ENCODE measurements at regions not wholly inside any gene's neighbourhood (a gene's known extent, or its start where the extent isn't known, plus 50 kb on each side); places are given as distances from the start of the nearest gene placed in this dataset.
"Not testable (repeated sequence)": the region's sequence is repeated elsewhere in the genome, so short reads cannot be mapped to it uniquely, and the experiment has no call there.

DNA sequence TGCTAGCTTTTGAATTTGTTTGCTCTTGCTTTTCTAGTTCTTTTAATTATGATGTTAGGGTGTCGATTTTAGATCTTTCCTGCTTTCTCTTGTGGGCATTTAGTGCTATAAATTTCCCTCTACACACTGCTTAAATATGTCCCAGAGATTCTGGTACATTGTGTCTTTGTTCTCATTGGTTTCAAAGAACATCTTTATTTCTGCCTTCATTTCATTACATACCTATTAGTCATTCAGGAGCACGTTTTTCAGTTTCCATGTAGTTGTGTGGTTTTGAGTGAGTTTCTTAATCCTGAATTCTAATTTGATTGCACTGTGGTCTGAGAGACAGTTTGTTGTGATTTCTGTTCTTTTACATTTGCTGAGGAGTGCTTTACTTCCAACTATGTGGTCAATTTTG lies 51.2 kb upstream of the MB21D2 start:
- not testable (repeated sequence) for DNase-seq

DNA sequence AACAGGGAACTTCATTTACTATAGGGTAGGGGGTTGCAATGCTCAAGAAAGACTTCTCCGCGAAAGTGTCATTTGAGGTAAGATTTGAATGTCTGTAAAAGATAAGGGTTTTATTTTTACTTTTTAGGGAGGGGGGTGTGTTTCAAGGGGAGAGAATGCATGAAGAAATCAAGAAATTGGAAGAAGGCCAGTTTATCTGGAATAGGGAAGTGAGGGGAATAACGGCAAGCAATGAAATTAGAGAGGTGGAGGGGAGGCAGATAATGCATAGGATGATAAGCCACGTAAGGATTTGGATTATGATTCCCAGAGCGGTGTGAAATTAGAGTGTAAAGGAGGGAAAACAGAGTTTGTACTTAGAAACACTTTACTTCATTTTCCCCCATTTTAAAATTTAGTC lies 63.0 kb upstream of the MB21D2 start:
- no peak for DNase-seq

DNA sequence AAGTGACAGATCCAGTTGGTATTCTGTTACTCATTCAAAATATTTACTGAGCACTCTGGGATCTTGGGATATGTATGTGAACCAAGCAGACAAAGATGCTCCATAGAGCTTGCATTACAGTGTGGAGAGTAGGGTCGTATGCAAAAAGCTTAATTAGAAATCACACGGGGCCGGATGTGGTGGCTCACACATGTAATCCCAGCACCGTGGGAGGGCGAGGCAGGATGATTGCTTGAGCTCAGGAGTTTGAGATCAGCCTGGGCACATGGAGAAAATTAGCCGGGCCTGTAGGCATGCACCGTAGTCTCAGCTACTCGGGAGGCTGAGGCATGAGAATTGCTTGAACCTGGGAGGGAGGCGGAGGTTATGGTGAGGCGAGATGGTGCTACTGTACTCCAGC lies 68.7 kb upstream of the MB21D2 start:
- no peak for DNase-seq

DNA sequence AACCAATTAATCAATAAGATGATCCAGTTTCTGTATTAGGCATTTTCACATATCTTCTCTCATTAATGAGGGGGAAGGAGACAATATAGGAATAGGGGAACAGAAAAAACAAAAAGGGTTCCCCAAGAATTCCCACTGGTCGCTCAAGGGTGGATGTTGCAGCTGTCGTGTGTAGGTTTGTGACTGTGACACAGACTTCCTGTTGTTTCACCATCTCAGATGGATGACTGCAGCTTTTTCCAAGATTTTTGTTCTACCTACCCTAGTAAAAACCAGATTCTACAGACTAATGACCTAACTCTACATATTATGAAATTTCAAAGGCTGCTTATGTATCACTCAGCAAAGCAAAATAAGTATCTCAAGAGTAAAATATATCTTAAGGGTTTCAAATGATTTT lies 73.7 kb upstream of the MB21D2 start:
- DNase-seq = no peak

DNA sequence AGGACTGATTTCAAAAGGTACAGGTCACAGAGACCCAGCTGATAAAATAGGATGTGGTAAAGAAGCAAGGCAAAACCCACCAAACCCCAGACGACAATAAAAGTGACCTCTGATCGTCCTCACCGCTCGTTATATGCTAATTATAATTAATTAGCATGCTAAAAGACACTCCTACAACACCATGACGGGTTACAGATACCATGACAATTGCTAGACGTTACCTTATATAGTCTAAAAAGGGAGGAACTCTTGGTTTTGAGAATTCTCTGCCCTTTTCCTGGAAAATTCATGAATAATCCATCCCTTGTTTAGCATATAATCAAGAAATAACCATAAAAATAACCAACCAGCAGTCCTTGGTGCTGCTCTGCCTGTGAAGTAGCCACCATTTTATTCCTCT lies 74.7 kb upstream of the MB21D2 start:
- DNase-seq = no peak

DNA sequence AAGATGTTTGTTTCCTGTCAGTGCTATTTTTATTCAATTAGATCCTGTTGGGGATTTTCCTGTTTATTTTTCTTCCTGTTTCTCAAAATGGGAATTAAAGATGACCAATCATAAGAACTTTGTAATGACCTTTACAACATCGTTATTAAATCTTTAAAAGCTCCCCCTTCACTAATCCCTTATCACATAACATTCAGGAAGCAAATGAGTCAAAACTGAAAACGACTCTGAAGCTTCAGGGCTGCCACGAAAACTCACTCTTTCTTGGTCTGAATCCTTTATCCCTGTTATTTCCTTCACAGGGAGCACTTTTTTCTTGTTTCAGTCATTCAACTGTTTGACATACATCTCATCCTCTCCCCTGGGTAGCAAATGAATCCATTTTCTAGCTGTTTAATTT lies 75.8 kb upstream of the MB21D2 start:
- no peak for DNase-seq

DNA sequence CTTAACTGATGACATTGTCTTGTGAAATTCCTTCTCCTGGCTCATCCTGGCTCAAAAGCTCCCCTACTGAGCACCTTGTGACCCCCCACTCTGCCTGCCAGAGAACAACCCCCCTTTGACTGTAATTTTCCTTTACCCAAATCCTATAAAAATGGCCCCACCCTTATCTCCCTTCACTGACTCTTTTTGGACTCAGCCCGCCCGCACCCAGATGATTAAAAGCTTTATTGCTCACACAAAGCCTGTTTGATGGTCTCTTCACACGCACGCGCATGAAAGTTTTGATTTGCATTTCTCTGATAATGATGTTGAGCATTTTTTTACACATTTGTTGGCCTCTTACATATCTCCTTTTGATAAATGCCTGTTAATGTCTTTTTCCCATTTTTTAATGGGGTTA lies 83.5 kb upstream of the MB21D2 start:
- DNase-seq = not testable (repeated sequence)

DNA sequence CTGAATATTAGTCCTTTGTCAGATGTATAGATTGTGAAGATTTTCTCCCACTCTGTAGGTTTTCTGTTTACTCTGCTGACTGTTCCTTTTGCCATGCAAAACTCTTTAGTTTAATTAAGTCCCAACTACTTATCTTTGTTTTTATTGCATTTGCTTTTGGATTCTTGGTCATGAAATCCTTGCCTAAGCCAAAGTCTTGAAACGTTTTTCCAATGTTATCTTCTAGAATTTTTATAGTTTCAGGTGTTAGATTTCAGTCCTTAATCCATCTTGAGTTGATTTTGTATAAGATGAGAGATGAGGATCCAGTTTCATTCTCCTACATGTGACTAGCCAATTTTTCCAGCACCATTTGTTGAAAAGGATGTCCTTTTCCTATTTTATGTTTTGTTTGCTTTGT lies 86.0 kb upstream of the MB21D2 start:
- not testable (repeated sequence) for DNase-seq

DNA sequence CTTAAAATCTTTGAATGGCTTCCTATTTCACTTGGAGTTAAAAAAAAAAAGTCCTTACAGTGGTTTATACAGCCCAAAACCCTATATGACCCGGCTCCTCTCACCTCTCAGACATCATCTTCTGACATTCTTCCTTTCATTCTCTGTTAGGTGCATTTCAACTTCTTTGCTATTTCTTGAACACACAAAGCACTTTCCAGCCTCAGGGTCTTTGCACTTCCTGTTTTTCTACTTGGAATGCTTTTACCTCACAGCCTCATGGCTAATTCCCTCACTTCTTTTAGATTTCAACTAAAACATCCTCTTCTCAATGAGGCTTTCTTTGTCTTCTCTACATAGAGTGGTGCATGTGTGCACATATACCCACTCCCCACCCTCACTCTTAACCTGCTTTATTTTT lies 91.0 kb upstream of the MB21D2 start:
- DNase-seq = no peak

DNA sequence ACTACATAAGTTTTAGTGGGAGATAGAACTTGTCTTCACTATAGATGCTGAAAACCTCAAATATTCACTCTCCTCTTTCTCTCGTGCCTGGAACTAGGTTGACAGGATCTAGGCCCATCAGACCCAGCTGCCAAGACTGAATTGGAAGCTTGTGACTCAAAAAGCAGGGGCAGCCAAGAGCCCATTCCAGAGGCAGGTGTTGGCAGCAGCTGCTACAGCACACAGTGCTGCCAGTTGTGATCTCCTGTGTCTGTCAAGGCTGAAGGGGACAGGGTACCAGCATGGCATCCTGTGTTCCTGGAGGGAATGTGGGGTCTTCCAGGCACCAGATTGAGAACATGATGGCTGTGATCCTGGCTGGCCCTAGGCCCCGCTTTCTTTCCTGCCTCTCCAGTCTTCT lies 92.5 kb upstream of the MB21D2 start:
- DNase-seq = no peak

DNA sequence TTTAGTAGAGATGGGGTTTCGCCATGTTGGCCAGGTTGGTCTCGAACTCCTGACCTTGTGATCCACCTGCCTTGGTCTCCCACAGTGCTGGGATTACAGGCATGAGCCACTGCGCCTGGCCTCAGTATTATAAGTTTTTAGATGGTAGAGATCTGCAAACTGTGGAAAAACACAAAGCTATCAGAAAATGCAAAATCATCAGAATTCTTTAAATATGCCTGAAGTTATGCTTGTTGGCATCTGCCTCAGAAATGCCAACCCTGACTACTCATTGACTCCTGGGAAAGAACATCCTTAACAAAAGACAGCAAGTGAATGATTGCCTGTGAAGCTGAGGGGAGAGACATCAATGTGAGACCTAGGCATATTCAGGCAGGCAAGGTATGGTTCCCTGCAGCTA lies 94.3 kb upstream of the MB21D2 start:
- no peak for DNase-seq

DNA sequence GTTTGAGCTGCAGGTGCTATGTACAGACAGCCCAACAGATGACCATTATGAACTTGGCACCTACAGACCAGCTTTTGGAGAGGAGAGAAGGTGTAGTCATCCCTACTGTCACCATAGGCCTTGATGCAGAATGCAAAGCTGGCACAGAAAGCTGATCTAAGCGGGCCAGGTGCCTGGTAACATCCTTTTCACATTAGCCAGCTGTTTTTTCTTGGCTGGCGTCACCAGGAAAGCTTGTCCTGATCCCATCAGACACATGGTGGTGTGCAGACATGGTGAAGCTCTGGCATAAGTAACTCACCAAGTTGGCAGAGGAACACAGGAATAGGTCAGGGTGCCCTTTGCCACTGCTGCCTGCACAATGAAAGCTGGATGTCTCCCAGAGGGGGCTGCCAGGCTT lies 97.2 kb upstream of the MB21D2 start:
- DNase-seq = no peak

DNA sequence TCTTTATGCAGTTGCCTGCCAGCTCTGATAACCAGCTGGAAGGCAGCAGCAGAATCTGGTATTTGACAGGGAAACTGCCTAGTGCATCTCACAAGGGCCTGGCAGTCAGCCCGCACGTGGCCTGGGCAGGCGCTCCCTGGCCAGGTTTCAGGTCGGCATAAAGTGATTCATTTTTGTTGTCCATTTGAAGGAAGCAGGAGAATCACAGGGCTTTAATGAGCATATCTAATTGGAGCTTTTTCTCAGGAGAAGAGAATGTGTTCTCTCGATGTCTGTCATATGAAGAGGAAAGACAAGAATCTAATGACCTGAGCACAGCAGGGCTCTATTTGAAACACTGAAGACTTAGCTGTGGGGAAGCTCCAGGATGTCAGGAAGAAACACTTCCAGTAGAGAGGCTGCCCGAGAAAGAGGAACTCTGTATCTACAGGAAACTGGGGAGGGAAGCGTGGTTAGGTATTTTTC lies 98.8 kb upstream of the MB21D2 start:
- no peak for DNase-seq

DNA sequence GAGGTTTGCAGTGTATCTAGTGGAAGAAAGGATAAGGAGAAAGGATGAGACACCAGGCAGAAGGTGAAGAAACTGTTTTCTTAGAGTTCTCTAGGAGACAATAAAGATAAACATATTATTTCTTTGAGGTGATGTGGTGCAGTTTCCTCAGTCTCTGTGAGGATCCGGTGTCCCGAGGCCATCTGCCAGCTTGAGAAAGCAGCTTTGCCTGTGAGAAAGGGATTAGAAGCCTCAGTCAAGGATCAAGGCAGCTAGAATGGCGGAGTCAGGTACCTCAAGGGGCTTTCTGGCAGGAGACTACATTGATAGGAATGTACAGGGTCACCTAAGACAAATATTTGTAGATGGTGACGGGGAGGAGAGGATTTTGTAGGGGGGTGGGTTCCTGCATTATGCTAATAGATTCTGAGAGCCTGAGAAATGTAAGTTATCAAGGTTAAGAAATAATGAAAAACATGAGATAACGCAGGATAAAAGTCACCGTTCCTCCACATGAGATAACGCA lies 103.9 kb upstream of the MB21D2 start:
- DNase-seq = no peak

DNA sequence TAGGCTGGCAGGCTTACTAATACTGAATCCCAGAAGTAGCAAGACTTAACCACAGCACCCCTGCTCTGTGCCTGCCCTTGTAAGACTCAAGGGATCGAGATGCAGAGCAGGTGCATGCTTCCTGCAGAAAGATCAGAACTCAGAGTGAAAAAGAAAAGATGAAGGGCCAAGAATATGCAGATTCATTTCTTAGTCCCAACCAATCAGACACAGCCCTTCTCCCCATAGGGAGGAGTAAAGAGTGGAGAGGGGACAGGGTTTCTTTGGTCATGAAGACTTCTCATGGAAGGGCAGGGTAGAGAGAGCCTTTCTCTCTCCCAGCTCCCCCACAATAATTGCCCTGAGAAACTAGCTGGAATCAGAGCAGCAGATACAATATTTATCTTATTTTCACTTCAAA lies 105.6 kb upstream of the MB21D2 start:
- DNase-seq = no peak

DNA sequence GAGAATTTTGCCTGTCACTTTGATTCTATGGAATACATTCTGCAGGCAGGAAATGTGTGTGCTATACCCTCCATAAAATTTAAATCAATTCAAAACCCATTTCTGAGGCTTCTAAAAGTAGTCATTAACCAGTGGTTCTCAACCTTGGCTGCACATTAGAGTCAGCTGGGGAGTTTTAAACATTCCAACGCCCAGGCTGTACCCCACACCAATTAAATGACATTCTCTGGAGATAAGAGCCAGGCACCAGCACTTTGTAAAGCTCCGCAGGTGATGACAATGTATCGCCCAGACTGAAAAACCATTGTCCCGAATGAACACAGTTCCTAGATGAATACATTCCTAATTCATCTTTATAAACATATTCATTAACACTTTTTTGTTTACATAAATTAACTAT lies 110.6 kb upstream of the MB21D2 start:
- DNase-seq = no peak

DNA sequence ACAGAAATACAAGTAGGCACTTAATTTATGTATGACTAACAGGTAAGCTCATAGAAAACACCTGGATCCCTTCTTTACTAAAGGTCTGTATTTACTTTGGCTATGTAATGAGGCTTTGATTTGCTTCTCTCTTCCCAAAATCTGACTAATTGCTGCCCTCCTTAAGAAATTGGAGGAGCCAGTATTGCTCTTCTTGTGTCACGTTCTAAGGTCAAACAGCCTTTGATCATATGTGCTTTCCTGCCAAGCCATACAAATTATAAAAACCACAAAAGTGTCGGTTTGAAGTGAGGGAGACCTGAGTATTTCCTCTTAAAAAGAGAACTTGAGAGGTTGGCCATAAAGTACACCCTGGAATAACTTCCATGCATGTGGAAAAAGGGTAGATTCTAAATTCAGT lies 112.1 kb upstream of the MB21D2 start:
- no peak for DNase-seq

DNA sequence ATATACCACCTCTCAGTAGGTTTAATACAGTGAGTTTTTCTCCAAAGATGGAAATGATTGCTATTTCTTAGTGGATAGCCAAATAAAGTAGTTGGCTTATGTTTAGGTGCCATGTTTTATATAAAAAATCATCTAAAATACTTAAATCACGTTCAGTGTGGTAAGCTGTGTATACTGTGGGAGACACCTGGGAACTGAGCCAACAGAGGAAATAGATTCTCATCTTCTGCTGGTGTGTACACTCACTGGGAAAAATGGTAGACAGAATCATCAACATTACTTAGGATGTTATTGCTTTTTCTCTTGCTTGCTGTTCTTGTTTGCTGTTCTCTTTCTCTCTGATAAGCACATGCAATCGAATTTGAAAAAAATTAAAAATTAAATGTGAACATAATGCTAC lies 112.6 kb upstream of the MB21D2 start:
- no peak for DNase-seq

DNA sequence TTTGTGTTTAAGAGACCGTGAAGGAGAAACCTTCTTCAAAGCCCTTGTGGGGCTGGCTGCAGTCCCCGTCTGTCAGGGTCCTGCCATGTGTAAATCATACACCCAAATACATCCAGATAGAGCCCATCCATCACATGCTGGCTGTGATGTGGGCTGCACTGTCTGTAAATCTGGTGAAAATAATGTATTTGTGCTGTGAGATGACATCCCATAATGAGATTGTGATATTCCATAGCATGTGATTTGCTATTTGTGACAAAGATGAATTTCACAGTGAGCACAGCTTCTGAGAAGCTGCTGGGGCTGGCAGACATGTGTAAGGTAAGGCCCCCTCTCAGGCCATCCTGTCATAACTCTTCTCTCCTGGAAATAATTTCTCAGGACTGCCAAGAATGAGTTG lies 114.3 kb upstream of the MB21D2 start:
- DNase-seq = no peak

DNA sequence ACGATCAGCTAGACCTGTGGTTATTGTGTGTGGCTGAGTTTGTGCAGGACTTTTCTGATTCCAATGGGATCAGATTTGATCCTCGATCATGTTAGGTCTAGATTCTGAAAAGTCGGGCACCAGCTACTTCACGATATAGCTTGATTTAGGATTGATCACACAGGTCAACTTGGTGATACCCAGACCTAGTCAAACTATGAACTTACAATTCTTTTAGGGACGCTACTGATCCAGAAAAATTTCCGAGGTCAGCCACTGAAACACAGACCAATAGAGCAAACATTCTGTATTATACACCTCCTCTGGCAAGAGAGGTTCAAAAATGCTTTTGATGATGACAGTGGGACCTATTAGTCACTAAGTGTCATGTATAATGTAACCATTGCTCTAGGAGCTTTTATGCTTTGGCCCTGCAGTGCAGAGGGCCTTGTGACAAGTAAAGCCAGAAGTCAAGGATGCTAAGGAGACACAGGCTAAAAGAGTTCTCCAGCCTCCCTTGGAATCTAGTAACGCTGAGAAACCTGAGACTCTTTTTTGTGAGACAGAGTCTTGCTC lies 115.6 kb upstream of the MB21D2 start:
- no peak for DNase-seq

DNA sequence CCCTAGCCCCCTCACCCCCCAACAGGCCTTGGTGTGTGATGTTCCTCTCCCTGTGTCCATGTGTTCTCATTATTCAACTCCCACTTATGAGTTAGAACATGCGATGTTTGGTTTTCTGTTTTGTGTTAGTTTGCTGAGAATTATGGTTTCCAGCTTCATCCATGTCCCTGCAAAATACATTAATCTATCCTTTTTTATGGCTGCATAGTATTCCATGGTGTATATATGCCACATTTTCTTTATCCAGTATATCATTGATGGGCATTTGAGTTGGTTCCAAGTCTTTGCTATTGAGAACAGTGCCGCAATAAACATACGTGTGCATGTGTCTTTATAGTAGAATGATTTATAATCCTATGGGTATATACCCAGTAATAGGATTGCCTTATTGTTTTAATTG lies 120.2 kb upstream of the MB21D2 start:
- not testable (repeated sequence) for DNase-seq

DNA sequence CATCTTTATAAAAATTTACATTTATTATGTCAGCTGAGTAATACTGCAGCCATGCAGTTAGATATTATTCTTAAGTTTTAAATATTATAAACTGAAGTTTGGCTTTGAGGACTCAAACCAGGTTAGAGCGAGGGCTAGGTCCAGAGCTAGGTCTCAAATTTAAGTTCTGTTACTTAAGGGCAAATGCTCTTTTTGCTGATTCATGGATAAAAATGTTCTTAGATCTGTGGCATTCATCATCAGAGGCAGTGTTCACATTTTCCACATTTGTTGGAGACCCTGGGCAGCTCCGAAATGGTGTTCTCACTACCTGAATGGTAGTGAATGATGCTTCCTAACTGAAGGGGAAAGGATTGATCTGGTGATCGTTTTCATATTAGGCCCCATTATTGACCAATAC lies 121.4 kb upstream of the MB21D2 start:
- no peak for DNase-seq

DNA sequence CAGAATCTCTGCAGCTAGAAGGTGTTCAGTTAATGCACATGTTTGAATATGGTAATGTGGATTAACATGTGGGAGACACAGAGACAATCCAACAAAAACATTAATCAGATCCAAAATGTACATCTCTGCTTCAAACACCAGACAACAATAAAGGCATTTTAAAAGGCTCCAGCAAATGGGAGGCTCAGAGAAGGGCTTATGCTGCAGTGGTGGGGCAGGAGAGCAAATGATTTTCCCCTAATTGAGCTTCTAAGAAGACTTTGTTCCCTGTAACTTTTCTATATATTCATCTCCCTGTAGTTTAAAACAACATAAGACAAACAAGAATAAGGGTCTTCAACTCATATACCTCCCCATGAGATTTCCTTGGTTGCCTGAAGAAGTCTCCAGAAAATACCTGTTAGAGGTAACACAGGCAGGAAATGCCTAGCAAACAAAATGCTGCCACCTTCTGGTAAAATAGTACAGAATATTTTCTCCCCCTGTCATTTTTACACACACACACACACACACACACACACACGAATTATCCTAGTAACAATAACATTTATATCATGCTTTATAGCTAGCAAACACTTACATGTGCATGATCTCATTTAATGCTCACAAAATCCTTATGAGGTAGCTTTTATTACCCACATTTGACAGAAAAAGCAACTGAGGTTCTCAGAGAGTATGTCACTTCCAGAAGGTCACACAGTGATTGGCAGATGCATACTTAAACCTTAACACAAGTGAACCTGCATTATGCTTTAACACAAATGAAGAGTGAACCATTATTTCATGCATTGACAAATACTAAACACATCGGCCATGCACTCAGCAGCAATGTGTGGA lies 123.4 kb upstream of the MB21D2 start:
- DNase-seq = no peak

DNA sequence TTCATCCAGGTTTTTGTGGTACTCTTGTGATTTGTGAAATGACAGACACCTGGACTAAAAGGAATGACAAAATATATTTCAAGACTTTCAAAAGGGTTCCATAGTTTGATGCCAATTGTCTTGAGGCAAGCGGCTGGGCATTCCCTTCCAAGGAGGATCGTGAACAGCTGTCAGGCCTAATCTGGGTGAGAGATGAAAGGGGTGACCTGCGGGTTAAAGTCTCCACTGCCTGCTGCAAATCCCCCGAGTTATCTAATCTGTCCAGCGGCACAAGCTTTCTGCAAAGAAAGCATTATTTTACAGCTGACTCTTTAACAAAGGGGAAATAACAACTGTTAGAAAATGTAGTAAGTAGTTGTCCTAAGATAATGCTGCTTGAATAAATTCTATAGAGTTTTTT lies 128.7 kb upstream of the MB21D2 start:
- DNase-seq = no peak

DNA sequence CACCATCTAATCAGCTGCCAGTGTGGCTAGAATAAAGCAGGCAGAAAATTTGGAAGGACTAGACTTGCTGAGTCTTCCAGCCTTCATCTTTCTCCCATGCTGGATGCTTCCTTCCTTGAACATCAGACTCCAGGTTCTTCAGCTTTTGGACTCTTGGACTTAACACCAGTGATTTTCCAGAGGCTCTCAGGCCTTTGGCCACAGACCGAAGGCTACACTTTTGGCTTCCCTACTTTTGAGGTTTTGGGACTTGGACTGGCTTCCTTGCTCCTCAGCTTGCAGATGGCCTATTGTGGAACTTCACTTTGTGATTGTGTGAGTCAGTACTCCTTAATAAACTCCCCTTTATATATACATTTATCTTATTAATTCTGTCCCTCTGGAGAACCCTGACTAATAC lies 129.8 kb upstream of the MB21D2 start:
- DNase-seq = not testable (repeated sequence)

Data from T1000 (cell line).